GM18870 (cell line): ENCODE measurements at regions not wholly inside any gene's neighbourhood (a gene's known extent, or its start where the extent isn't known, plus 50 kb on each side); places are given as distances from the start of the nearest gene placed in this dataset.

Experiments used
- ATAC-seq: cut with Tn5 transposase; IDR thresholded peaks from one replicate; pipeline ENCODE4 v1.9.1; 2021; ENCODE audit warnings: moderate library complexity; ENCODE audit not compliant: unreplicated experiment

DNA sequence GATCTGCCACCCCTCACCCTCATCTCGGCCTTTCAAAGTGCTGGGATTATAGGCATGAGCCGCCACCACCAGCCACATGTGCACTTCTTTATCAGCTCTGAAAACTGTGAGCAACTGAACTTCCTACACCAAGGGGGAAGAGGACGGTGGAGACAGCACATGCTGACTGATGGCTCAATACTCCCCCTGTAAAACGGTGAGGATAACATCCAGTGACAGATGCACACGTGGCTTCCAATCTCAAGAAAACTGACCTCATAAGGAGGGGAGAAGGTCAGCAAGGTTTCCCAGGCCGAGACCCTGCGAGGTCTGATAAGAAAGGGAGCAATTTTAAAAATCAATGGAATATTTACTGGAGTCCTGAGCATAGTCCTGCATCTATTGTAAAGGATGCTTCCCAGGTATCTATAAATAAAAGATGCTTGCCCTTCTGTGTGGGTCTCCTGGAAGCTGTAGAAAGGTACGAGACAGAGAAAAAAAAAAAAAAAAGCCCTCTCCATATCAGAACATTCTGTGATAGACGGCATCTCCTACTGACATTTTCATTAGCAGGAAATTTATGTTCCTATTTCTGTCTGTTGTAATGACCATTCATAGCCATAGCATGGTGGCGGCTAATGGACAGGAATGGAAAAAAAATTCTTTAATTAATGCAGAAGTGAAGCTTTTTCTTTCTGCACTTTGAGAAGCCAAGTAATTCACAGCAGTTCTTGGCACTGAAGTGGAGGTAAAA, 385.1 kb downstream of the ZNF536 start:
- ATAC-seq = no peak

DNA sequence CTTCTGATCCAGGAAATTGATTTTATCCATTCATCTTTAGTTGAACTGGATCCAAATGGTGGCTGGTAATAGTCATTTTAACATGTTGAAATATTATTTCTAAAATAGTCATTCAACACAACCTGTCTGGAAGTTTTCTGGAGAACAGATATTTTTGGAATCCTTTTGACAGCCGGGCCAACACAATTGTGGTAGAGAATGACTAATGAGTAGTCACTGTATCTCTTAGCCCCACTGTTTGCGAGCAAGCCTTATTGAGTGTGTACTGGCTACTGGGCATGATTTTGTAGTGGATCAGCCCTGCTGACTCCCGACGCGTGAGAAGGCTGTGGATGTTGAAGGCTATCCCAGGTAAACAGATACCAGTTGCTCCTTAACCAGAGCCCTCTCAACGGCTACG, 383.4 kb downstream of the ZNF536 start:
- ATAC-seq = no peak

- ATAC-seq = no peak
These were observed 382.0 kb downstream of the ZNF536 start for GRCh38 chr19:30754162-30754561.

DNA sequence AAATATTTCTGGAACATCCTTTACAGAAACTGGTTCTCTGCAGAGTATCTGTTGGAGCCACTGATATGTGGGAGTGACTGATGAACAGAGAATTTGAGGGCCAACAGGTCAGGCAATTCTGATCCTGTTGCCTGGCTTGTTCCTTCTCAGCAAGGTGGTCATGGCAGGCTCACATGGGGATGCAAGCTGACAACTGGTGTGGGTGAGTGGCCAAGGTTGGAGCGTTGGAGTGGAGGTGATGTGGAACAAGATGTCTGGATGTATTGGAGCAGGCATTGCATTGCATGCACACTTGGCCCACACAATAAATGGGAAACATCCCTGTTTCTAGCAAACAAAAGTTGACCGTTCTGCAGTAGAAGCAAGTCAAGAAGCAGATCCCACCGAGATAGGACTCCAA, 380.7 kb downstream of the ZNF536 start:
- ATAC-seq = no peak

DNA sequence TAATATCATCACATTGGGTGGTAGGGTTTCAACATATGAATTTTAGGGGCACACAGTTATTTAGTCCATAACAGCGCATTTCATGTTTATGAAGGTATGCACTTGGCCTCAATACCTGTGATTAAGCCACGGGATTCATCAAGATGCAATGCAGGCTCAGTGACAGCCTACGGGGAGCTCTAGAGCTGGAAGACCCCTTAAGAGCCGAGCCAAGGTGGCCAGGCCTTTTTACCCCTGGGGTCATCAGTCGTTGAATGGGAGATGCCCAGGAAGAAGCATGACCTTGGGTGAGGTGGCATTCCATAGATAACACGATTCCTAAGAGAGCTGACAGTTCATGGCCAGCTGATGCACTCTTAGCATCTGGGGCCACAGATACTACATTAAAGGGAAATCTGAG, 380.0 kb downstream of the ZNF536 start:
- ATAC-seq = no peak

GRCh38 chr19:30745476-30745985, 373.3 kb downstream of the ZNF536 start:
- no peak for ATAC-seq

- no peak for ATAC-seq
These were observed 372.7 kb downstream of the ZNF536 start for GRCh38 chr19:30744741-30745475.

DNA sequence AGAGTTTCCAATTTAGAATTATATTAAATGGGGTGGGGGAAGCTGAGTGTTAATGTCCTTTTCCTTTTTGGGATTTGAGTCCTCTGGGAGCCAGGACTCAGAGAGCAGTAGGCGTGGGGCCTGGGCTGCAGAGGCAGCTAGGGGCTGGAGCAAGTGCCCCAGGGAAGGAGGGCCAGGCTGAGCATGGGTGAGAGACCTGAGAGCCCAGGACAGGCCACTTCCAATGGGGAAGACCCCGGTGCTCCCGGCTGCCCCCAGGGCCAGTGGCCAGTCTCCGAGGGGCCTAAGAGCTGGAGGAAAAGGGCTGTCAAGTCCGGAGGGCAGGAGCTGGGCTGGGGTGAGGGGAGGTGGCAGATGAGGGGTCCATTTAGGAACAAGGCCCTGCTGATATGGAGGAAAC, 371.5 kb downstream of the ZNF536 start:
- ATAC-seq = no peak

DNA sequence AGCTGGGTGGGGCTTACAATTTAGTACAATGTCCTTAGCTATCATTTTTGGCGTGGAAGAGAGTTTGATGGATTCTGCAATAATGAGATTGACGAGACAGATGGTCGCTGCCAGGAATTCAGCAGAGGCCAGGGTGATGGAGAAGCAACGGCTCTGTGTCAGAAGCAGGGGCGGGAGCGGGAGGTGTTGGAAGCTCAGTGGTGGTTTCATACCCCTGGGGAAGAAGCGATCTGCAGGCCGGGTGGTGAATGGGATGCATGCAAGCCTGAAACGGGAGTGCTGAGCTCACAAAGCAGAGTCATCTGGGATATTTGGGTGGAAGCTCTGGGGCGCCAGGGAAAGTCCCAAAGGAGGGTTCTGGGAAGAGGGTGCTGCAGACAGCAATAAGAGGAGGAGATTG, 370.8 kb downstream of the ZNF536 start:
- ATAC-seq = no peak

GRCh38 chr19:30742406-30742938, 370.3 kb downstream of the ZNF536 start:
- ATAC-seq = no peak

- no peak for ATAC-seq
These were observed 369.4 kb downstream of the ZNF536 start for GRCh38 chr19:30741566-30741965.

GRCh38 chr19:30739394-30739793, 367.2 kb downstream of the ZNF536 start:
- ATAC-seq = no peak

DNA sequence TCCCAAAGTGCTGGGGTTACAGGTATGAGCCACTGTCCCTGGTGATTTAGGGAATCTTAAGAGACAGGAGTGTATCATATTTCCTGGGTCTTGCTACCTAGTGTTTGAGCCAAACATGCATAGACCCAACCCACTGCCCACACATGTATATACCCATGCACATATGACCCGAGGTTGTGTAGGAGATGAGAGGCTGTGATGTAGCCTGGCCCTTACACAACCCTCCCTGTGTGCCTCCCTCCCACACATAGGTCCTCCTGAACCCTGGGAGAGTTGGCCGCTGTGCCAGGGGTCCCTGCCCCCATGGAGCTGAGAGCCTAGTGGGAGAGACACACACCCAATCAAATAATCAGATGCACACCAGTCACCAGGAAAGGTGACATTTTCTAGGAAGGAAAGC, 365.9 kb downstream of the ZNF536 start:
- no peak for ATAC-seq

GRCh38 chr19:30734669-30735068, 362.5 kb downstream of the ZNF536 start:
- ATAC-seq = no peak

DNA sequence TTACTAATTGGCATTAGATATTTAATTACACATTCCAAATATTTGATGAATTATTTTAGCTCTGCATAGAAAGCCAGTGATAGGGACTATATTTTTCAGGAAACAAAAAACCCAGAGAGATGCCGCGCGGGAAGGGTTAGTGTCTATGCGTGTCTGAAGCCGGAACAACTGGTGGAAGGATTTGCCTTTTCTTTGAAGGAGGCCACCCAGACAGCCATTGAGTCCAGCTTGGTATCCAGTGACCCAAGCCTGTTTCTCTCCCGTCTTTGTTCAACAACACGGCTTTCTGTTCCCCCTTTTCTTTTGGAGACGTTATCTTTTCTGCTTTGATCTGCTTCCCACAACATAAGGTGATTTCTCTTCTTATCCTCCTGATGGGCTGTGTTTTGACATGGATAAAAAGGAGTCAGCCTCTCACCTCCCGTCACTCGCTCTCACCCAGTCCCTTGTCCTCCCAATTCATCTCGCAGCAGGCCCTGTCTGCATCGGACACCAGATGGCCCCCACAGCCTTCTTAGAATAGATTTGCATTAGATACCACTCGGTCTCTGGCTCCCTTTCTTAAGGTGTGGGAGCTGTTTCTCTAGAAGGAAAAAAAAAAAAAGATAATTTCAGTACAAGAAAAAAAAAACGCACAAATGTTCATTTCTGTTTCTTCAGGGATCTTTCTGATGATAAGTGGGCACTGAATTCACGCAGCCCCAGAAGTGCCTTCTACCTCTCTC, 361.8 kb downstream of the ZNF536 start:
- ATAC-seq = no peak

- no peak for ATAC-seq
These were observed 359.4 kb downstream of the ZNF536 start for GRCh38 chr19:30731591-30731990.

DNA sequence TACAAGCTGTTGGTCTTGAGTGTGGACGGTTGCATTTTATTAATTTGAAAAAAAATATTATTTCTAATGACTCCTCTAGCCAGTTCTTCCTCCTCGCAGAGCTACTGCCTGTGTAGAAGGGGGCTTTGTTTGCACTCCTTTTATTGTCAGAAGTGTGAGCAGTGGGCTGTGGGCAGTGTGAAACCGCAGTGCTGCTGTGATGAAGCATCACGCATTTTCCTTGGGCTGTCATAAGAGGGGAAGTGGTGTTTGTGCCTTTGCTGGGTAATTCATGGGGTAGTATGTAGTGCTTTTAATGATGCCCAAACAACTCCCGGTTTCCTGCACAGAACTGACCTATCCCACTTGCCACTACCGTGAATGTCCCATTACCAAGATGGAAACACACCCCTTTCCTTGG, 357.3 kb downstream of the ZNF536 start:
- no peak for ATAC-seq

DNA sequence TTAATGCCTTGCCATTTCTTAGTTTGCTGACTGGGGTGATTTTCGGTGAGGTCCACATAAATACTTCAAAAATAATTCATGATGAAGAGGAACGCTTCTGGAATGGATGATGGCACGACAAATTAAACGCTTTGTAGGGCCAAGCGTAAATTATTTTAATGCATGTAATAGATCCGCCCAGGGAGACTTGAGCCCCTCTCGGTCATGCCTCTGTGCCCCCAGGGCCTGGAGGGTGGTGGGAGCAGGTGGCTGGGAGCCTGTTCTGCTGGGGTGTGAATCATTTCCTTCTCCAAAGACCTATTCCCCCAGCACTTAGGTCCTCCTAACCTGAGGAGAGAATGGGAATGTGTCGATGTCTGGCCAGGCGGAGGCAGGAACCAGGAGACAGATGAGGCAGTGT, 350.6 kb downstream of the ZNF536 start:
- no peak for ATAC-seq

DNA sequence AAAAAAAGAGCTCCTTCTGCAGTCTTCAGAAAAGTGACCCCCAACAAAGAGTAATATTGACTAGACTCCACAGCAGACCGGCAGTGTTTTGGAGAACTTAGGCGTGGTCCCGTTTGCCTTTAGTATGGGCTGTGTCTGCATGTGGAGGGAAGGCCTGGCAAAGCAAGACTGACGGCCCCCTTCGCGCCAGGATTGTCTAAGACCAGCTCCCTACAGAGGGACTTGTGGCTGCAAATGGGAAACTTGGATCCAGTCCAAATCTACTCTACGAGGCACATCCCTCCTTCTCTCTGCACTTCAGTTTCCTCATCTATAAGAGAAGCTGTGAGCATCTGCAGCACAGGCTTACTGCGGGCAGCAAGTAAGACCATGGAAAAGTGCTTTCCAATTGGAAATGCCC, 350.0 kb downstream of the ZNF536 start:
- no peak for ATAC-seq

- ATAC-seq = no peak
These were observed 347.8 kb downstream of the ZNF536 start for GRCh38 chr19:30719999-30720345.

DNA sequence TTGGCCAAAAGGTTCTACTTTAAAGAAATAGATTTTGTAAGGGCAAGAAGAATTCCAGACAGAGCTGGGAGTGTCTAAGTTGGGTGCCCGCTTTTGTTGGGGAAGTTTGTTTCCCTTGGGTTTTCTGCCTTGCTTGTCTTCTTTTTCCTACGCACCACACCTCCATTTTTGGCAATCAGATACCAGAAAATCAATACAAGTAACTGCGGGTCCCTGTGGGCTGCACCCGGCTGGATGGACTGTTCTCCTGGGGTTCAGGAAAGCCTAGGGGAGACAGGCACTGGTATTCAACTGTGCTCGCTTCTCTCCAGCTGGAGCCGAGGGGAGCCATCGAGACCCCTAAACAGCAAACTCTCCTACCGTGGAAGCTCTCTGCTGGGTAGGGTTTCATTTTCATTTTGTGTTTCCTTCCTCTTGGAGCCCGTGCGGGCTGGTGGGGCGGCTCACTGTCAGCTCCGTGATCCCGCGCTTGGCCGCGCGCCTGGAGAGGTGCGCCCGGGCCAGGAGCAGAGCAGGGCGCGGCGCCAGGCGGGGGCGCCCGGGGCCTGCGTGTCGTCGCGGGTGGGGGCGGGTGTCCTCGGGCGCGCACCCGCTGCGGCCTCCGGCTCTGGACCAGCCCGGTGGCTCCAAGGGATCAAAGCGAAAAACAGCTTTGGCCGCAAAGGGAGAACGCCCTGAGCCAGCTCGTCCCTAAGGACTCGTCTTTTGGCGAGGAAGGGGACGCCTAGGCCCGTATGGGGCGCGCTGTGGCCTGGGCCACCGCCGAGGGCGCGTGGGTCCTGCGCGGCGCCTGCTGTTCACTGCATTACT, 347.2 kb downstream of the ZNF536 start:
- no peak for ATAC-seq
